SU-DHL-6 (cell line): ENCODE measurements at regions not wholly inside any gene's neighbourhood (a gene's known extent, or its start where the extent isn't known, plus 50 kb on each side); places are given as distances from the start of the nearest gene placed in this dataset.

Experiments
- H2AFZ ChIP-seq: fragments of 200-600 bp; sonication (generic); 2 replicates; pipeline ENCODE4 v1.6.1; 2014; ENCODE audit warnings: low read depth, mild to moderate bottlenecking, moderate library complexity, mixed read lengths, antibody characterized with exemption, low read length; ENCODE audit not compliant: severe bottlenecking
- H3F3A ChIP-seq: fragments of 200-600 bp; shearing (Covaris generic); 2 replicates; pipeline ENCODE4 v1.6.0; 2016; ENCODE audit warnings: antibody characterized with exemption, mild to moderate bottlenecking; ENCODE audit not compliant: insufficient read depth
- H3K27ac ChIP-seq: fragments of 200-600 bp; sonication (generic); 2 replicates; pipeline ENCODE4 v1.5.1; 2016; ENCODE audit warnings: low read depth, mild to moderate bottlenecking, low read length, moderate library complexity, mixed read lengths
- H3K27me3 ChIP-seq: fragments of 200-600 bp; sonication (generic), shearing (Covaris generic); 2 replicates; pipeline ENCODE4 v1.6.0; 2014; ENCODE audit warnings: mild to moderate bottlenecking, low read length
- H3K36me3 ChIP-seq: fragments of 200-600 bp; sonication (generic); 2 replicates; pipeline ENCODE4 v1.6.1; 2014; ENCODE audit warnings: mild to moderate bottlenecking, low read length, mixed read lengths
- H3K4me2 ChIP-seq: fragments of 300-600, 200-600 bp; shearing (Covaris generic), sonication (generic); 2 replicates; pipeline ENCODE4 v1.6.0; 2014; ENCODE audit warnings: low read length, low read depth, mild to moderate bottlenecking; ENCODE audit not compliant: poor library complexity, severe bottlenecking
- H3K4me3 ChIP-seq: fragments of 200-600 bp; sonication (generic); 2 replicates; pipeline ENCODE4 v1.5.1; 2014; ENCODE audit warnings: antibody characterized with exemption, low read length, mild to moderate bottlenecking, mixed read lengths; ENCODE audit not compliant: insufficient read depth, poor library complexity, severe bottlenecking
- H3K79me2 ChIP-seq: fragments of 200-600 bp; sonication (generic); 2 replicates; pipeline ENCODE4 v1.6.1; 2014; ENCODE audit warnings: mild to moderate bottlenecking, low read length, moderate library complexity; ENCODE audit not compliant: insufficient read depth
- H3K9ac ChIP-seq: fragments of 200-600 bp; sonication (generic); 2 replicates; pipeline ENCODE4 v1.7.0; 2014; ENCODE audit warnings: mild to moderate bottlenecking, low read length
- H3K9me2 ChIP-seq: fragments of 200-600 bp; sonication (generic); replicated peaks from 2 replicates; pipeline ENCODE4 v1.6.1; 2014; ENCODE audit warnings: low read length; ENCODE audit not compliant: insufficient read depth
- H3K9me3 ChIP-seq: fragments of 200-600 bp; sonication (generic); 2 replicates; pipeline ENCODE4 v1.6.1; 2014; ENCODE audit warnings: low read length, mixed read lengths; ENCODE audit not compliant: insufficient read depth
- H4K20me1 ChIP-seq: fragments of 200-600 bp; sonication (generic); 2 replicates; pipeline ENCODE4 v1.6.1; 2014; ENCODE audit warnings: low read depth, mild to moderate bottlenecking, antibody characterized with exemption, low read length, moderate library complexity, mixed read lengths
- CTCF ChIP-seq: fragments of 200-600 bp; sonication (generic); IDR thresholded peaks from one replicate; pipeline ENCODE4 v1.5.1; 2017; ENCODE audit warnings: antibody characterized with exemption, mild to moderate bottlenecking, low read length, moderate library complexity; ENCODE audit not compliant: insufficient read depth, poor library complexity, severe bottlenecking
- EZH2phosphoT487 ChIP-seq: fragments of 200-600 bp; sonication (generic), shearing (Covaris generic); conservative IDR thresholded peaks from 2 replicates; pipeline ENCODE4 v1.6.1; 2018; ENCODE audit warnings: mild to moderate bottlenecking, antibody characterized with exemption, low read length, moderate library complexity, mixed read lengths

DNA sequence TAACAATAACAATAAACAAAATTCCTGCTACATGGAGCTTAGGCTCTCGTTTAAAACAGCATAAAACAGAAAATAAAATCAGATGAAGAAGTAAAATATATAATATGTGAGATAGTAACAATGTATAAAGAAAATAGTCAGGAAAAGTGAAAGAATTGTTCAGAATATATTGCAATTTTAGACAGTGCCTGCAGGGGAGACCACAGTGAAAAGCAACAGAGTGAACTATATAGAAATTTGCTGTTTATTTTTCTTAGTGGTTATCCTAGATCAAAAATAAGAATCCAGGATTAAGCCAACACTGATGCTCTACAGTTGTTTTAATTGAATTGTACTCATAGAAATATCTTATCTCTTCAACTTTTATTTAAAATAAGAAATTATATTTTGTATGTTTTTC, 1639.0 kb upstream of the B3GALT2 start:
- Histone ChIP-seq H4K20me1 (no peaks in the 10 kb centered on the region), H3K4me2 (no peak overlapping the region), H3K9me2 (no peaks in the 10 kb centered on the region), H3K9me3 (peaks cover 4% of the 10 kb centered on the region; the same call in 1 of the 2 replicates), H3F3A (no peaks in the 10 kb centered on the region), H3K9ac (no peak overlapping the region), H3K27me3 (no peaks in the 10 kb centered on the region), H3K79me2 (no peaks in the 10 kb centered on the region), H3K4me3 (no peak overlapping the region), H3K36me3 (no peaks in the 10 kb centered on the region), H2AFZ (peak overlapping the region; percentile 19), H3K27ac (no peak overlapping the region)
- TF ChIP-seq EZH2phosphoT487 (no peak), CTCF (no peak)

DNA sequence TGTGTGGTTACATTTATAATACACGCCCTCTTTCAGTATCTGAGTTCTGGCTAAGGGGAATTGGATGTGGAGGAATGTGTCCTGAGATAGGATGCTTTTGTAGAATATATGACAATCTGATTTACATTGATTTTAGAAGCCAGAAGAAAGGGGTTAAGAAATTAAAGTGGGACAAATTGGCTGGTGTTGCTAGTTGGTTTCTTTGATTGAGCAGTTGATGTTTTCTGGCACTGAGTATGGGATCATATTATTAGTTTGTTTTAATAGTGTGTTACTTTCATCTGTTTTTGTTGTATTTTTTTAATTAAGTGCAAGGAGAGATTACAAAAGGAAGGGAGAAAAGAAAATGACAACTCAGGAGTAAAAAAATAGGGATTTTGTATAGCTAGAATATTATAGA, 1634.7 kb upstream of the B3GALT2 start:
- no peaks in the 10 kb centered on the region for H3K36me3 ChIP-seq
- no peaks in the 10 kb centered on the region for H3F3A ChIP-seq
- no peak overlapping the region for H3K27ac ChIP-seq
- TF ChIP-seq EZH2phosphoT487: no peak
- no peak for TF ChIP-seq CTCF
- no peaks in the 10 kb centered on the region for H3K27me3 ChIP-seq
- H3K9ac ChIP-seq: no peak overlapping the region
- H3K9me3 ChIP-seq: no peaks in the 10 kb centered on the region
- H3K9me2 ChIP-seq: no peaks in the 10 kb centered on the region
- no peak overlapping the region for H3K4me2 ChIP-seq
- peak overlapping the region; percentile 43 for H2AFZ ChIP-seq
- no peaks in the 10 kb centered on the region for H4K20me1 ChIP-seq
- H3K4me3 ChIP-seq: no peak overlapping the region
- H3K79me2 ChIP-seq: no peaks in the 10 kb centered on the region

GRCh38 chr1:194818674-194819073, 1632.3 kb upstream of the B3GALT2 start:
- no peaks in the 10 kb centered on the region for H3K79me2 ChIP-seq
- TF ChIP-seq EZH2phosphoT487 (no peak), CTCF (no peak)
- H3K4me3 ChIP-seq: no peak overlapping the region
- H3F3A ChIP-seq: no peaks in the 10 kb centered on the region
- no peaks in the 10 kb centered on the region for H4K20me1 ChIP-seq
- H3K9ac ChIP-seq: no peak overlapping the region
- H3K27ac ChIP-seq: no peak overlapping the region
- no peaks in the 10 kb centered on the region for H3K36me3 ChIP-seq
- H3K9me2 ChIP-seq: no peaks in the 10 kb centered on the region
- H3K9me3 ChIP-seq: no peaks in the 10 kb centered on the region
- H2AFZ ChIP-seq: peak overlapping the region; percentile 52
- H3K27me3 ChIP-seq: no peaks in the 10 kb centered on the region
- H3K4me2 ChIP-seq: no peak overlapping the region
